ENCODE measurements at regions not wholly inside any gene's neighbourhood (a gene's known extent, or its start where the extent isn't known, plus 50 kb on each side); places are given as distances from the start of the nearest gene placed in this dataset.

- no peaks in the 10 kb centered on the region for H3K9me3 ChIP-seq (replicated peaks in 1 of 3)
- no peaks in the 10 kb centered on the region for H3K27me3 ChIP-seq
- 43 to 62% (median 50%) methylated on average over 1 of the region's 1 CpG for WGBS, 4 donors
- no peak for DNase-seq
- H3K36me3 ChIP-seq (replicated peaks in 1 of 2) = no peaks in the 10 kb centered on the region
- no peak overlapping the region for H3K4me3 ChIP-seq
- H3K4me1 ChIP-seq (replicated peaks in 1 of 2) = no peaks in the 10 kb centered on the region
- H3K27ac ChIP-seq = no peak overlapping the region
- no peak for TF ChIP-seq POLR2A (IDR thresholded peaks at IDR 0.05)
- no peak for TF ChIP-seq CTCF (IDR thresholded peaks at IDR 0.05)
- intact Hi-C loops (cut with DNase I) = no loop called here
Measured at GRCh38 chr5:17696627-17697026, 62.4 kb downstream of the TAF11L14 start.

- WGBS, 4 donors = 33 to 48% (median 42%) methylated on average over 3 of the region's 3 CpGs
- intact Hi-C loops (cut with DNase I) = no loop called here
Measured at GRCh38 chr5:17697671-17698070, 63.4 kb downstream of the TAF11L14 start.

GRCh38 chr5:17709011-17709710 is 74.9 kb downstream of the TAF11L14 start:
- H3K9me3 ChIP-seq (replicated peaks in 1 of 3) = no peaks in the 10 kb centered on the region
- TF ChIP-seq POLR2A (IDR thresholded peaks at IDR 0.05) (no peak), CTCF (IDR thresholded peaks at IDR 0.05) (no peak)
- H3K4me1 ChIP-seq (replicated peaks in 1 of 2) = no peaks in the 10 kb centered on the region
- H3K4me3 ChIP-seq = no peak overlapping the region
- H3K27me3 ChIP-seq = no peaks in the 10 kb centered on the region
- no peaks in the 10 kb centered on the region for H3K36me3 ChIP-seq (replicated peaks in 1 of 2)
- H3K27ac ChIP-seq = no peak overlapping the region
- 79 to 84% (median 80%) methylated on average over 2 of the region's 2 CpGs for WGBS, 4 donors
- intact Hi-C loops (cut with DNase I) = no loop called here
- DNase-seq = no peak

More at GRCh38 chr5:17697671-17698070, 63.4 kb downstream of the TAF11L14 start:
- H3K4me1 ChIP-seq (replicated peaks in 1 of 2) = no peaks in the 10 kb centered on the region
- H3K4me3 ChIP-seq = no peak overlapping the region
- H3K27ac ChIP-seq = no peak overlapping the region
- no peak for DNase-seq
- TF ChIP-seq POLR2A (IDR thresholded peaks at IDR 0.05) (no peak), CTCF (IDR thresholded peaks at IDR 0.05) (no peak)
- no peaks in the 10 kb centered on the region for H3K27me3 ChIP-seq
- no peaks in the 10 kb centered on the region for H3K9me3 ChIP-seq (replicated peaks in 1 of 3)
- H3K36me3 ChIP-seq (replicated peaks in 1 of 2) = no peaks in the 10 kb centered on the region

GRCh38 chr5:17713301-17713700 is 79.0 kb downstream of the TAF11L14 start:
- no peak overlapping the region for H3K4me3 ChIP-seq
- no peak for DNase-seq
- H3K36me3 ChIP-seq (replicated peaks in 1 of 2) = no peaks in the 10 kb centered on the region
- no peaks in the 10 kb centered on the region for H3K9me3 ChIP-seq (replicated peaks in 1 of 3)
- H3K27ac ChIP-seq = no peak overlapping the region
- TF ChIP-seq CTCF (IDR thresholded peaks at IDR 0.05) (no peak), POLR2A (IDR thresholded peaks at IDR 0.05) (no peak)
- intact Hi-C loops (cut with DNase I) = no loop called here
- WGBS, 4 donors = 64 to 85% (median 78%) methylated on average over 1 of the region's 1 CpG
- H3K27me3 ChIP-seq = no peaks in the 10 kb centered on the region
- no peaks in the 10 kb centered on the region for H3K4me1 ChIP-seq (replicated peaks in 1 of 2)

Data from adrenal gland (tissue), 9 donors.